Muscle of leg (tissue), 3 donors: ENCODE measurements at regions not wholly inside any gene's neighbourhood (a gene's known extent, or its start where the extent isn't known, plus 50 kb on each side); places are given as distances from the start of the nearest gene placed in this dataset.

Experiments
- DNase-seq: peaks from one replicate; pipeline ENCODE4 v3.0.0; 2013
- H3K27ac ChIP-seq: one replicate; pipeline ENCODE4 v1.5.1; 2013; ENCODE audit warnings: mild to moderate bottlenecking, low read length, control low read depth
- H3K27me3 ChIP-seq: one replicate; pipeline ENCODE4 v1.6.1; 2013; ENCODE audit warnings: low read length; ENCODE audit not compliant: control insufficient read depth, insufficient read depth
- H3K36me3 ChIP-seq: one replicate; pipeline ENCODE4 v1.6.1; 2013; ENCODE audit warnings: low read length; ENCODE audit not compliant: control insufficient read depth, insufficient read depth
- H3K4me1 ChIP-seq: one replicate; pipeline ENCODE4 v1.6.1; 2013; ENCODE audit warnings: low read length; ENCODE audit not compliant: control insufficient read depth, insufficient read depth
- H3K4me3 ChIP-seq: one replicate; pipeline ENCODE4 v1.5.1; 2013; ENCODE audit warnings: low read length, control low read depth
- H3K9me3 ChIP-seq: replicated peaks from 2 replicates; pipeline ENCODE4 v1.6.1; 2013; ENCODE audit warnings: low read depth, low read length; ENCODE audit not compliant: control insufficient read depth
- WGBS: methylation state at CpG from one replicate; pipeline ENCODE4 v1.1.5; 2013; ENCODE audit warnings: missing lambda C conversion rate; ENCODE audit not compliant: insufficient coverage; 5-methylcytosine and 5-hydroxymethylcytosine counted together

DNA sequence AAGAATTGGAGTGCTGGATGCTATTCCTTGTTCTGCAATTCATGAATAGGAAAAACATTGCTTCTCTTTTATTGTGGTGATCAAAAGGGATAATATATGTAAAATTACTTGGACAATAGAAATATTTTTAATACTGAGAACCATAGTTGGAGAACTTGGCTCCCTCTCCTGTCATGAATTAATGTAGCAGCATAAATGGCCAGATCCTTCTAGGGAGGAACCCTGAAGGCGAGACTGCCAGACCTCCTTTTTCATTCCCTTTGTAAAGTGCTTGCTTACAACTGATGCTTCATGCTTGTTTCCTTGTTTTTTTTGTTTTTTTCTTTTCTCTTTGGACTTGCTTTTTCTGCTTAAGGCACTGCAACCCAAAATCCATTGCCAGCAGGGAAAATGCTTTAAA, 233.6 kb downstream of the SH2D4B start:
- no peaks in the 10 kb centered on the region for H3K9me3 ChIP-seq
- no peaks in the 10 kb centered on the region for H3K27me3 ChIP-seq
- H3K27ac ChIP-seq = no peak overlapping the region
- WGBS = no CpG with 5 or more reads among the region's 1 CpG
- no peaks in the 10 kb centered on the region for H3K4me1 ChIP-seq
- H3K36me3 ChIP-seq = no peaks in the 10 kb centered on the region
- no peak overlapping the region for H3K4me3 ChIP-seq
- peak; percentile 2 for DNase-seq

GRCh38 chr10:80771902-80772555, 234.3 kb downstream of the SH2D4B start:
- WGBS = no CpG with 5 or more reads among the region's 10 CpGs
- DNase-seq = no peak
- Histone ChIP-seq H3K27ac (no peak overlapping the region), H3K4me1 (no peaks in the 10 kb centered on the region), H3K27me3 (no peaks in the 10 kb centered on the region), H3K9me3 (no peaks in the 10 kb centered on the region), H3K36me3 (no peaks in the 10 kb centered on the region), H3K4me3 (no peak overlapping the region)

GRCh38 chr10:80772596-80772995, 234.9 kb downstream of the SH2D4B start:
- Histone ChIP-seq H3K9me3 (no peaks in the 10 kb centered on the region), H3K4me1 (no peaks in the 10 kb centered on the region), H3K27me3 (no peaks in the 10 kb centered on the region), H3K4me3 (no peak overlapping the region), H3K36me3 (no peaks in the 10 kb centered on the region), H3K27ac (no peak overlapping the region)
- WGBS = no CpG with 5 or more reads among the region's 3 CpGs
- DNase-seq = no peak

DNA sequence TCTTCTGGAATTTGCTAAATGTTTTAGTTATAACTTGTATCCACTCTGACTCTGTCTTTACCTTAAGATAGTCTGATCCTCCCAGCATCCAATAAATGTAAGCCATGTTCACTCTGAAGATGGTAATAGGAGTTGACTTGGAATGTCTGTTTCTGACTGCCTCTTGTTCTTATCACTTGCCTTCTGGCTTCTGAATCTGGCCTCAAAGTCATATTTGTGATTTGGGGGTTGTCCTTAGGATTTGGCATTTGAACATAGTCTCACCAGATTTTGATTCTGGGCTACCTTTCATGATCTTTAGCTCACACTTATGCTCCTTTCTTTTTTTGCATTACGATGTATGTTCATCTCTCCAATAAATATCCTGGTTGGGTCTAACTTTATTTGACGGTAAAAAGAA, 247.0 kb downstream of the SH2D4B start:
- no peaks in the 10 kb centered on the region for H3K36me3 ChIP-seq
- no peaks in the 10 kb centered on the region for H3K27me3 ChIP-seq
- WGBS = no CpG with 5 or more reads among the region's 2 CpGs
- H3K27ac ChIP-seq = no peak overlapping the region
- no peak overlapping the region for H3K4me3 ChIP-seq
- no peaks in the 10 kb centered on the region for H3K4me1 ChIP-seq
- DNase-seq = no peak
- no peaks in the 10 kb centered on the region for H3K9me3 ChIP-seq

- H3K9me3 ChIP-seq = no peaks in the 10 kb centered on the region
- no CpG with 5 or more reads among the region's 1 CpG for WGBS
- no peak for DNase-seq
- H3K27me3 ChIP-seq = no peaks in the 10 kb centered on the region
- no peak overlapping the region for H3K4me3 ChIP-seq
- no peaks in the 10 kb centered on the region for H3K4me1 ChIP-seq
- no peaks in the 10 kb centered on the region for H3K36me3 ChIP-seq
- no peak overlapping the region for H3K27ac ChIP-seq
Observed at GRCh38 chr10:80786322-80786721, 248.6 kb downstream of the SH2D4B start.

- Histone ChIP-seq H3K27me3 (no peaks in the 10 kb centered on the region), H3K27ac (no peak overlapping the region), H3K4me3 (no peak overlapping the region), H3K4me1 (no peaks in the 10 kb centered on the region), H3K9me3 (no peaks in the 10 kb centered on the region), H3K36me3 (no peaks in the 10 kb centered on the region)
- DNase-seq = no peak
- 100% methylated on average over 1 of the region's 3 CpGs for WGBS
Observed at GRCh38 chr10:80787952-80788351, 250.2 kb downstream of the SH2D4B start.

GRCh38 chr10:80794994-80795393, 257.3 kb downstream of the SH2D4B start:
- Histone ChIP-seq H3K27ac (no peak overlapping the region), H3K36me3 (no peaks in the 10 kb centered on the region), H3K4me3 (no peak overlapping the region), H3K27me3 (no peaks in the 10 kb centered on the region), H3K4me1 (no peaks in the 10 kb centered on the region), H3K9me3 (no peaks in the 10 kb centered on the region)
- no CpG with 5 or more reads among the region's 3 CpGs for WGBS
- DNase-seq = no peak

DNA sequence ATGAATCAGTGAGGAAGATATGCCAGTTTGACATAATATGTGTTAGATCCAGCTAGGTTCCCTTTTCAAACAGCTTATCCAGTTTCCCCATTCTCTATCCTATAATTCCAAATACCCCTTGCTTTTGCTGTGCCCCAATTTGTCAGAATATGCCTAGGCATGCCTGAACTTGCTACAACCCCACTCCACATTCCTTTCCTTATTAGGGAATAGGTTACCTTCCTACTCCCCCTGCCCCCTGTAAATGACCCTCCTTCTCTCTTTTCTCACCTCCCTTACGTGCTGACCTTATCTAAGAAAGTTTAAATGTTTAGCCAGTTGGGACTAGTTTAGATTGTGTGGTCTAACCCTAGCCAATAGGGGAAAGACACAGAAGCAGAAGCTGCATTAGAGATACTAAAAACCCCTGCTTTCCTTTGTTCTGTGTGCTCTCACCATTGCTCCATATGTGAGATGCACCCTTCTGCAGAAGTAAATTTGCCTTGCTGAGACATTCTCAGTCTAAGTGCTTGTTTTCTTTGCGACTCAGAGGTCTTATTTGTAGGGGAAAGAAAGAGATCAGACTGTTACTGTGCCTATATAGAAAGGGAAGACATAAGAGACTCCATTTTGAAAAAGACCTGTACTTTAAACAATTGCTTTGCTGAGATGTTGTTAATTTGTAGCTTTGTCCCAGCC, 267.8 kb downstream of the SH2D4B start:
- DNase-seq = no peak
- H3K36me3 ChIP-seq = no peaks in the 10 kb centered on the region
- no CpG with 5 or more reads among the region's 2 CpGs for WGBS
- H3K9me3 ChIP-seq = no peaks in the 10 kb centered on the region
- no peaks in the 10 kb centered on the region for H3K4me1 ChIP-seq
- H3K27ac ChIP-seq = no peak overlapping the region
- no peaks in the 10 kb centered on the region for H3K27me3 ChIP-seq
- no peak overlapping the region for H3K4me3 ChIP-seq

DNA sequence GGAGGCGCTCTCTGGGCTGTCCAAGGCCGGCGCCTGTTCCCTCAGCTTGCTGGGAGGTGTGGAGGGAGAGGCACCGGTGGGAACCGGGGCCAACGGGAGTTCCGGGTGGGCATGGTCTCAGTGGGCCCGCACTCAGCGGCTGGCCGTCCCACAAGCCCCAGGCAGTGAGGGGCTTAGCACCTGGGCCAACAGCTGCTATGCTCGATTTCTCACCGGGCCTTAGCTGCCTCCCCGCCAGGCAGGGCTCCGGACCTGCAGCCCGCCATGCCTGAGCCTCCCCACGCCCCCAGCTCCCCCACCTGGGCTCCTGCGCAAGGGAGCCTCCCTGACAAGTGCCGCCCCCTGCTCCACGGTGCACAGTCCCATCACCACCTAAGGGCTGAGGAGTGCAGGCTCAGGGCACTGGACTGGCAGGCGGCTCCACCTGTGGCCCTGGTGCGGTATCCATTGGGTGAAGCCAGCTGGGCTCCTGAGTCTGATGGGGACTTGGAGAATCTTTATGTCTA, 276.5 kb downstream of the SH2D4B start:
- 92% methylated on average over 17 of the region's 21 CpGs for WGBS
- H3K36me3 ChIP-seq = no peaks in the 10 kb centered on the region
- no peaks in the 10 kb centered on the region for H3K4me1 ChIP-seq
- DNase-seq = no peak
- peaks cover 11% of the 10 kb centered on the region for H3K9me3 ChIP-seq
- H3K27me3 ChIP-seq = no peaks in the 10 kb centered on the region
- no peak overlapping the region for H3K4me3 ChIP-seq
- no peak overlapping the region for H3K27ac ChIP-seq

DNA sequence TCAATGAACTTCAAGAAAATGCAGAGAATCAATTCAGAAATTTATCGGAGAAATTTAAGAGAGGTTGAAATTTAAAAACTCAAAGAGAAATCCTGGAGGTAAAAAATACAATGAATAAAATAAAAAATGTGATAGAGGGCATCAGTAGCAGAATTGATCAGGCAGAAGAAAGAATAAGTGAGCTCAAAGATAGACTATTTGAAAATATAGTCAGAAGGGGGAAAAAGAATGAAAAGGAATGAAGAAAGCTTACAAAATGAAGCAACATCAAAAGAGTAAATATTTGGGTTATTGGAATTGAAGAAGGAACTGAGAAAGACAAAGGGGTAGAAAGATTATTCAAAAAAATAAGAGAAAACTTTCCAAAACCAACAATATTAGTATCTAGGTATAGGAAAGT, 291.4 kb downstream of the SH2D4B start:
- no peaks in the 10 kb centered on the region for H3K27me3 ChIP-seq
- no peaks in the 10 kb centered on the region for H3K4me1 ChIP-seq
- DNase-seq = no peak
- no CpG with 5 or more reads among the region's 1 CpG for WGBS
- no peaks in the 10 kb centered on the region for H3K36me3 ChIP-seq
- H3K27ac ChIP-seq = no peak overlapping the region
- H3K4me3 ChIP-seq = no peak overlapping the region
- peaks cover 14% of the 10 kb centered on the region for H3K9me3 ChIP-seq
